K562 (cell line): ENCODE measurements at regions not wholly inside any gene's neighbourhood (a gene's known extent, or its start where the extent isn't known, plus 50 kb on each side); places are given as distances from the start of the nearest gene placed in this dataset.

ENCODE experiments used
- ATAC-seq: fragments of 200-7000 bp; cut with Tn5 transposase; 3 replicates; pipeline ENCODE4 v1.9.1; 2020; ENCODE audit warnings: moderate library complexity
- BruUV-seq: library from RNA; stranded (reverse); fragments of 400-500 nt; replicated peaks from 2 replicates; lab custom pipeline; 2021; lab: Mats Ljungman, UMichigan
- CTCF ChIA-PET: fragments of 300-600 bp; formaldehyde crosslinking; extraction: SDS; loops from one replicate; lab custom pipeline; 2021; ENCODE audit warnings: low intra/inter-chr PET ratio; lab: Yijun Ruan, JAX
- POLR2A ChIA-PET: fragments of 300-600, 350-650 bp; sonication (Branson Sonifier 250); formaldehyde crosslinking; extraction: SDS; loops from one replicate; lab custom pipeline; 2021; ENCODE audit warnings: antibody characterized with exemption, inconsistent platforms; lab: Yijun Ruan, JAX
- DNase-seq, 4 experiments: peaks; one replicate each; pipeline versions ENCODE4 v3.0.0 to v3.0.0-alpha.2; 2011 to 2018; ENCODE audit warnings: low spot score in 3 of 4, mixed read lengths in 3 of 4; ENCODE audit errors: extremely low read depth in 1 of 4
- FAIRE-seq: peaks from 2 replicates; lab custom pipeline; 2011; peaks lifted over from hg19 to GRCh38; lab: Jason Lieb, UNC
- H2AFZ ChIP-seq: 2 replicates; pipeline ENCODE4 v1.6.0; 2011; ENCODE audit warnings: low read depth, low read length, control low read depth, inconsistent platforms
- H3K27ac ChIP-seq: fragments of 200-600 bp; 3 replicates; pipeline ENCODE4 v1.8.0; 2011; ENCODE audit warnings: low read depth, mild to moderate bottlenecking, control low read depth, inconsistent platforms, low read length, moderate library complexity, mixed read lengths; ENCODE audit errors: extremely low read depth
- H3K27me3 ChIP-seq, 2 experiments: fragments of 300-600 bp in 1 of 2; 2 replicates in 1 of 2; 3 replicates in 1 of 2; pipeline versions ENCODE4 v1.6.0 to v1.8.0; 2011; ENCODE audit warnings: inconsistent platforms in 2 of 2, low read length in 2 of 2, mild to moderate bottlenecking in 1 of 2, mixed read lengths in 1 of 2, moderate library complexity in 1 of 2; ENCODE audit not compliant: control insufficient read depth in 2 of 2, insufficient read depth in 2 of 2
- H3K36me3 ChIP-seq: fragments of 300-600 bp; 3 replicates; pipeline ENCODE4 v1.8.0; 2011; ENCODE audit warnings: mild to moderate bottlenecking, low read length, inconsistent platforms; ENCODE audit not compliant: control insufficient read depth, insufficient read depth
- H3K4me1 ChIP-seq, 2 experiments: fragments of 200-600 bp in 1 of 2; replicated peaks in 1 of 2; 2 replicates in 1 of 2; 3 replicates in 1 of 2; pipeline versions ENCODE4 v1.5.1 to v1.8.0; 2011; ENCODE audit warnings: inconsistent platforms in 2 of 2, low read length in 2 of 2, mild to moderate bottlenecking in 1 of 2, mixed read lengths in 1 of 2, moderate library complexity in 1 of 2; ENCODE audit not compliant: control insufficient read depth in 2 of 2, insufficient read depth in 2 of 2
- H3K4me2 ChIP-seq: 2 replicates; pipeline ENCODE4 v1.6.1; 2011; ENCODE audit warnings: low read length, control low read depth, inconsistent platforms, mixed read lengths; ENCODE audit not compliant: insufficient read depth
- H3K4me3 ChIP-seq: fragments of 200-600 bp; sonication (generic), shearing (Covaris generic); 2 replicates; pipeline ENCODE4 v1.5.1; 2016; ENCODE audit warnings: control low read depth, inconsistent platforms
- H3K79me2 ChIP-seq: fragments of 200-600 bp; 3 replicates; pipeline ENCODE4 v1.8.0; 2011; ENCODE audit warnings: low read length, inconsistent platforms; ENCODE audit not compliant: control insufficient read depth, insufficient read depth
- H3K9ac ChIP-seq, 2 experiments: 2 replicates each; pipeline versions ENCODE4 v1.6.0 to v1.6.1; 2011; ENCODE audit warnings: low read depth in 2 of 2, low read length in 2 of 2, control low read depth in 1 of 2, inconsistent platforms in 1 of 2, mild to moderate bottlenecking in 1 of 2, mixed read lengths in 1 of 2; ENCODE audit not compliant: insufficient read depth in 1 of 2
- H3K9me1 ChIP-seq: one replicate; pipeline ENCODE4 v1.6.0; 2011; ENCODE audit warnings: inconsistent platforms, mild to moderate bottlenecking, low read length, moderate library complexity; ENCODE audit not compliant: control insufficient read depth, insufficient read depth
- H3K9me3 ChIP-seq: replicated peaks from 2 replicates; pipeline ENCODE4 v1.5.1; 2011; ENCODE audit warnings: low read depth, low read length, inconsistent platforms; ENCODE audit not compliant: control insufficient read depth, insufficient read depth
- H4K20me1 ChIP-seq: replicated peaks from 2 replicates; pipeline ENCODE4 v1.6.1; 2011; ENCODE audit warnings: low read length, inconsistent platforms, mixed read lengths; ENCODE audit not compliant: control insufficient read depth, insufficient read depth
- ASH1L ChIP-seq: fragments of 450-650 bp; IDR thresholded peaks from 2 replicates; pipeline ENCODE4 v1.6.1; 2018; ENCODE audit warnings: borderline replicate concordance, mild to moderate bottlenecking, low read depth; ENCODE audit not compliant: partially characterized antibody
- GATAD2A ChIP-seq: fragments of 450-650 bp; IDR thresholded peaks from 2 replicates; pipeline ENCODE4 v1.6.1; 2017
- KAT7 ChIP-seq: sonication (generic); formaldehyde crosslinking; IDR thresholded peaks from 2 replicates; pipeline ENCODE4 v1.8.0; 2022; ENCODE audit warnings: missing genetic modification reagents, mild to moderate bottlenecking, borderline replicate concordance
- MYNN ChIP-seq, 2 experiments: sonication (generic); formaldehyde crosslinking in 1 of 2; IDR thresholded peaks; 2 replicates each; pipeline versions ENCODE4 v1.5.0 to v1.6.1; 2016 to 2020; ENCODE audit warnings: antibody characterized with exemption in 1 of 2, missing genetic modification reagents in 1 of 2
- SRSF9 ChIP-seq: fragments of 200-400 bp; formaldehyde crosslinking; IDR thresholded peaks from 2 replicates; pipeline ENCODE4 v1.6.1; 2017; ENCODE audit warnings: low read depth, low read length, borderline replicate concordance
- ZNF23 ChIP-seq: fragments of 250-450 bp; sonication (Bioruptor Pico); IDR thresholded peaks from 2 replicates; pipeline ENCODE4 v1.4.0; 2020; ENCODE audit warnings: mild to moderate bottlenecking
- ZNF3 ChIP-seq: fragments of 250-450 bp; sonication (Bioruptor Pico); IDR thresholded peaks from 2 replicates; pipeline ENCODE4 v1.5.0; 2021; ENCODE audit warnings: mild to moderate bottlenecking, moderate library complexity
- WGBS: fragments of 100-300 bp; shearing (Covaris generic); methylation state at CpG from one replicate; pipeline ENCODE4 v1.1.6; 2016; ENCODE audit warnings: low coverage, mixed read lengths; ENCODE audit not compliant: insufficient coverage; ENCODE audit errors: missing lambda C conversion rate; 5-methylcytosine and 5-hydroxymethylcytosine counted together
- in situ Hi-C: fragments of 300-500 bp; cut with MboI; formaldehyde crosslinking; loops from 4 replicates; pipeline ENCODE4 v1.15.0; 2018; ENCODE audit warnings: inconsistent platforms, mixed read lengths
- intact Hi-C: fragments of 100-400 bp; cut with micrococcal nuclease; formaldehyde crosslinking; loops from 2 replicates; pipeline ENCODE4 v1.14.2; 2022
- TF ChIP-seq, protein P1 (sequence below): fragments of 250-450 bp; sonication (Bioruptor Pico); IDR thresholded peaks from 2 replicates; pipeline ENCODE4 v1.8.0; 2021; ENCODE audit warnings: borderline replicate concordance, mild to moderate bottlenecking, moderate library complexity; ENCODE audit not compliant: poor library complexity, severe bottlenecking
- TF ChIP-seq, protein P2 (sequence below): fragments of 250-450 bp; sonication (Bioruptor Pico); IDR thresholded peaks from 2 replicates; pipeline ENCODE4 v1.4.0; 2020
- TF ChIP-seq, protein P3 (sequence below): sonication (generic); formaldehyde crosslinking; IDR thresholded peaks from 2 replicates; pipeline ENCODE4 v1.9.0; 2022; ENCODE audit warnings: mild to moderate bottlenecking, missing genetic modification reagents
- TF ChIP-seq, protein P4 (sequence below): sonication (generic); formaldehyde crosslinking; IDR thresholded peaks from 2 replicates; pipeline ENCODE4 v1.5.0; 2020; ENCODE audit warnings: missing genetic modification reagents
- TF ChIP-seq, protein P5 (sequence below): sonication (generic); formaldehyde crosslinking; IDR thresholded peaks from 2 replicates; pipeline ENCODE4 v1.4.0; 2020; ENCODE audit warnings: mild to moderate bottlenecking, missing genetic modification reagents

DNA sequence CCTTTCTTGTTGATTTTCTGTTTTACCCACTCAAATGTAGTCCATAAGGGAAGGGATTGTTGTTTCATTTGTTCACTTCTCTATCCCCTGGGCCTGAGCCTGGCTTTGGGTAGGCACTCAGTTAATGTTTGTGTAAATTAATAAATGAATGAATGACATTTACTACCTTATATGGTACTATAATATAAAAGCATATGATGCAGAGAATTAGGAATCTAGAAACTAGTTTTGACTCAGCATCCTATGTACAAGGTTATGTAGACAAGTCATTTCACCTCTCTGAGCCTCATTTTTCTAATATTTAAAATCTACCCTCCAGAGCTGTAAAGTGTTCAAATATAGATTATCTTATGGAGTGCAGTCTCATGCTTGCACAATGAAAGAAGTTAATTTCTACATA lies 68.9 kb upstream of the S1PR1 start (continued):
- TF ChIP-seq, protein P1, sequence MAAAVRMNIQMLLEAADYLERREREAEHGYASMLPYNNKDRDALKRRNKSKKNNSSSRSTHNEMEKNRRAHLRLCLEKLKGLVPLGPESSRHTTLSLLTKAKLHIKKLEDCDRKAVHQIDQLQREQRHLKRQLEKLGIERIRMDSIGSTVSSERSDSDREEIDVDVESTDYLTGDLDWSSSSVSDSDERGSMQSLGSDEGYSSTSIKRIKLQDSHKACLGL (CRISPR knock-in tag): no peak
- TF ChIP-seq SRSF9 (no peak), ZNF23 (CRISPR knock-in tag) (no peak), KAT7 (CRISPR knock-in tag) (no peak), GATAD2A (no peak)
- TF ChIP-seq, protein P2, sequence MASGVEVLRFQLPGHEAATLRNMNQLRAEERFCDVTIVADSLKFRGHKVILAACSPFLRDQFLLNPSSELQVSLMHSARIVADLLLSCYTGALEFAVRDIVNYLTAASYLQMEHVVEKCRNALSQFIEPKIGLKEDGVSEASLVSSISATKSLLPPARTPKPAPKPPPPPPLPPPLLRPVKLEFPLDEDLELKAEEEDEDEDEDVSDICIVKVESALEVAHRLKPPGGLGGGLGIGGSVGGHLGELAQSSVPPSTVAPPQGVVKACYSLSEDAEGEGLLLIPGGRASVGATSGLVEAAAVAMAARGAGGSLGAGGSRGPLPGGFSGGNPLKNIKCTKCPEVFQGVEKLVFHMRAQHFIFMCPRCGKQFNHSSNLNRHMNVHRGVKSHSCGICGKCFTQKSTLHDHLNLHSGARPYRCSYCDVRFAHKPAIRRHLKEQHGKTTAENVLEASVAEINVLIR (CRISPR knock-in tag): no peak

DNA sequence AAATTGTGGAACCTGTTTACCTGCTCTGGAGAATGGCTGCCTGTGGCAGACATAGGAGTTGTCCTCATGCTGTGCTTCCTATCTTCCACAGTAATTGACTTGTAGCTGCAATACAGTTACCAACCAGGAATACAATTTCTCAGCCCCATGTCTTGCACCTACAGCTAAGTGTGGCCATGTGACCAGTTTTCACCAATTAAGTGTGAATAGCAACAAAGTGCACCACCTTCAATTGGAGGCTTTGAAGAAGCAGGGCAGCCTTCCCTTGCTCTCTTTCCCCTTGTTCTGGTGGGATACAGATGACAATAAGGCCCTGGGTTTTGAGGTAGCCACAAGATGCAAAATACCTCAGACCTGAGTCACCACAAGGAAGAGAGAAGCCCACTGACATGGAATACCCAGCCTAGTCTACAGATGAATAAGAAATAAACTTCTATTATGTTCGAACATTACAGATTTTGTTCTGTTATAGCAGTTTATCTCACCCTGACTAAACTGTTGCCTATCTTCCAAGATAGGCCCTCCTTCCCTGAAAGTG lies 70.2 kb upstream of the S1PR1 start:
- DNase-seq (no peak), ATAC-seq (no peak), FAIRE-seq (no peak)
- H3K4me3 ChIP-seq: no peak overlapping the region
- in situ Hi-C loops (no loop called here), intact Hi-C loops (no loop called here)
- no peaks in the 10 kb centered on the region for H3K79me2 ChIP-seq
- H3K9me1 ChIP-seq: no peaks in the 10 kb centered on the region
- no TSS peak for BruUV-seq
- H4K20me1 ChIP-seq: no peaks in the 10 kb centered on the region
- H3K9ac ChIP-seq: no peak overlapping the region
- no peaks in the 10 kb centered on the region for H3K36me3 ChIP-seq
- WGBS: 5% methylated on average over 1 of the region's 1 CpG
- H3K9me3 ChIP-seq: no peaks in the 10 kb centered on the region
- no peak overlapping the region for H3K27ac ChIP-seq
- H2AFZ ChIP-seq: peak overlapping the region; percentile 16; the same call in 1 of the 2 replicates
- no peak overlapping the region for H3K4me2 ChIP-seq
- no peaks in the 10 kb centered on the region for H3K27me3 ChIP-seq
- ChIA-PET CTCF (no interaction called here), POLR2A (no interaction called here)
- H3K4me1 ChIP-seq: no peaks in the 10 kb centered on the region
- no peak for TF ChIP-seq ZNF3 (CRISPR knock-in tag)
- TF ChIP-seq ASH1L: no peak
- no peak for TF ChIP-seq MYNN (IDR thresholded peaks at IDR 0.05)
- TF ChIP-seq MYNN (CRISPR knock-in tag; IDR thresholded peaks at IDR 0.05): no peak
- TF ChIP-seq, protein P3, sequence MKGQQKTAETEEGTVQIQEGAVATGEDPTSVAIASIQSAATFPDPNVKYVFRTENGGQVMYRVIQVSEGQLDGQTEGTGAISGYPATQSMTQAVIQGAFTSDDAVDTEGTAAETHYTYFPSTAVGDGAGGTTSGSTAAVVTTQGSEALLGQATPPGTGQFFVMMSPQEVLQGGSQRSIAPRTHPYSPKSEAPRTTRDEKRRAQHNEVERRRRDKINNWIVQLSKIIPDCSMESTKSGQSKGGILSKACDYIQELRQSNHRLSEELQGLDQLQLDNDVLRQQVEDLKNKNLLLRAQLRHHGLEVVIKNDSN: peak; percentile 63
- TF ChIP-seq, protein P4, sequence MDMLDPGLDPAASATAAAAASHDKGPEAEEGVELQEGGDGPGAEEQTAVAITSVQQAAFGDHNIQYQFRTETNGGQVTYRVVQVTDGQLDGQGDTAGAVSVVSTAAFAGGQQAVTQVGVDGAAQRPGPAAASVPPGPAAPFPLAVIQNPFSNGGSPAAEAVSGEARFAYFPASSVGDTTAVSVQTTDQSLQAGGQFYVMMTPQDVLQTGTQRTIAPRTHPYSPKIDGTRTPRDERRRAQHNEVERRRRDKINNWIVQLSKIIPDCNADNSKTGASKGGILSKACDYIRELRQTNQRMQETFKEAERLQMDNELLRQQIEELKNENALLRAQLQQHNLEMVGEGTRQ (CRISPR knock-in tag): peak; percentile 22; the same call in 1 of the 2 replicates
- TF ChIP-seq, protein P5, sequence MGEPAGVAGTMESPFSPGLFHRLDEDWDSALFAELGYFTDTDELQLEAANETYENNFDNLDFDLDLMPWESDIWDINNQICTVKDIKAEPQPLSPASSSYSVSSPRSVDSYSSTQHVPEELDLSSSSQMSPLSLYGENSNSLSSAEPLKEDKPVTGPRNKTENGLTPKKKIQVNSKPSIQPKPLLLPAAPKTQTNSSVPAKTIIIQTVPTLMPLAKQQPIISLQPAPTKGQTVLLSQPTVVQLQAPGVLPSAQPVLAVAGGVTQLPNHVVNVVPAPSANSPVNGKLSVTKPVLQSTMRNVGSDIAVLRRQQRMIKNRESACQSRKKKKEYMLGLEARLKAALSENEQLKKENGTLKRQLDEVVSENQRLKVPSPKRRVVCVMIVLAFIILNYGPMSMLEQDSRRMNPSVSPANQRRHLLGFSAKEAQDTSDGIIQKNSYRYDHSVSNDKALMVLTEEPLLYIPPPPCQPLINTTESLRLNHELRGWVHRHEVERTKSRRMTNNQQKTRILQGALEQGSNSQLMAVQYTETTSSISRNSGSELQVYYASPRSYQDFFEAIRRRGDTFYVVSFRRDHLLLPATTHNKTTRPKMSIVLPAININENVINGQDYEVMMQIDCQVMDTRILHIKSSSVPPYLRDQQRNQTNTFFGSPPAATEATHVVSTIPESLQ (CRISPR knock-in tag): no peak
